BE2C (cell line): ENCODE measurements at regions not wholly inside any gene's neighbourhood (a gene's known extent, or its start where the extent isn't known, plus 50 kb on each side); places are given as distances from the start of the nearest gene placed in this dataset.

ENCODE experiments used
- DNase-seq: peaks from one replicate; pipeline ENCODE4 v3.0.0-alpha.2; 2020
- H3K27me3 ChIP-seq: fragments of 250-450 bp; sonication (Bioruptor Pico); 2 replicates; pipeline ENCODE4 v1.5.1; 2020; ENCODE audit warnings: mild to moderate bottlenecking
- H3K36me3 ChIP-seq: fragments of 250-450 bp; sonication (Bioruptor Pico); 2 replicates; pipeline ENCODE4 v1.5.1; 2020; ENCODE audit warnings: mild to moderate bottlenecking
- H3K4me1 ChIP-seq: fragments of 250-450 bp; sonication (Bioruptor Pico); 2 replicates; pipeline ENCODE4 v1.5.1; 2020
- H3K4me3 ChIP-seq: 2 replicates; pipeline ENCODE4 v1.5.1; 2011; ENCODE audit warnings: low read depth, low read length
- H3K9me3 ChIP-seq: fragments of 250-450 bp; sonication (Bioruptor Pico); 2 replicates; pipeline ENCODE4 v1.5.1; 2020
- CTCF ChIP-seq: IDR thresholded peaks from 2 replicates; pipeline ENCODE4 v1.5.1; 2012; ENCODE audit warnings: mild to moderate bottlenecking, low read depth, low read length

- Histone ChIP-seq H3K4me1 (no peaks in the 10 kb centered on the region), H3K9me3 (no peaks in the 10 kb centered on the region), H3K27me3 (no peaks in the 10 kb centered on the region), H3K36me3 (no peaks in the 10 kb centered on the region), H3K4me3 (no peak overlapping the region)
- no peak for DNase-seq
- no peak for TF ChIP-seq CTCF
These were observed 197.6 kb downstream of the ASB9 start for GRCh38 chrX:15072259-15072658.

- no peak for DNase-seq
- Histone ChIP-seq H3K4me3 (no peak overlapping the region), H3K9me3 (no peaks in the 10 kb centered on the region), H3K36me3 (no peaks in the 10 kb centered on the region), H3K27me3 (no peaks in the 10 kb centered on the region), H3K4me1 (no peaks in the 10 kb centered on the region)
- no peak for TF ChIP-seq CTCF
These were observed 186.3 kb downstream of the MOSPD2 start for GRCh38 chrX:15059474-15059873.

- no peak for DNase-seq
- no peaks in the 10 kb centered on the region for H3K9me3 ChIP-seq
- no peak overlapping the region for H3K4me3 ChIP-seq
- TF ChIP-seq CTCF, result no peak
- H3K27me3 ChIP-seq, result no peaks in the 10 kb centered on the region
- H3K4me1 ChIP-seq, result no peaks in the 10 kb centered on the region
- H3K36me3 ChIP-seq, result no peaks in the 10 kb centered on the region
These were observed 182.8 kb downstream of the MOSPD2 start for GRCh38 chrX:15056044-15056443.

GRCh38 chrX:15055146-15055930, 182.1 kb downstream of the MOSPD2 start:
- Histone ChIP-seq H3K4me1 (no peaks in the 10 kb centered on the region), H3K36me3 (no peaks in the 10 kb centered on the region), H3K27me3 (no peaks in the 10 kb centered on the region), H3K4me3 (no peak overlapping the region), H3K9me3 (no peaks in the 10 kb centered on the region)
- DNase-seq, result no peak
- no peak for TF ChIP-seq CTCF

- DNase-seq, result no peak
- Histone ChIP-seq H3K9me3 (no peaks in the 10 kb centered on the region), H3K4me3 (no peak overlapping the region), H3K27me3 (no peaks in the 10 kb centered on the region), H3K36me3 (no peaks in the 10 kb centered on the region), H3K4me1 (no peaks in the 10 kb centered on the region)
- TF ChIP-seq CTCF, result 0 out of 2 replicates have a peak, but pooled peaks have one; percentile 14
These were observed 177.2 kb downstream of the MOSPD2 start for GRCh38 chrX:15050395-15050794.

GRCh38 chrX:15043538-15043937, 170.3 kb downstream of the MOSPD2 start:
- no peaks in the 10 kb centered on the region for H3K36me3 ChIP-seq
- H3K9me3 ChIP-seq, result no peaks in the 10 kb centered on the region
- no peaks in the 10 kb centered on the region for H3K4me1 ChIP-seq
- TF ChIP-seq CTCF, result no peak
- no peaks in the 10 kb centered on the region for H3K27me3 ChIP-seq
- no peak for DNase-seq
- no peak overlapping the region for H3K4me3 ChIP-seq
